Vagina (tissue), 2 donors: ENCODE measurements at regions not wholly inside any gene's neighbourhood (a gene's known extent, or its start where the extent isn't known, plus 50 kb on each side); places are given as distances from the start of the nearest gene placed in this dataset.
A peak's percentile ranks its signal among the peaks of the same experiment; 100 is the strongest.

Source experiments
- DNase-seq, 2 donors: peaks; one replicate each; pipeline ENCODE4 v3.0.0-alpha.2; 2017; ENCODE audit errors: extremely low spot score in 2 of 2
- H3K27ac ChIP-seq: fragments of 200-600 bp; sonication (generic); one replicate; pipeline ENCODE4 v1.5.1; 2019
- H3K27me3 ChIP-seq: fragments of 200-600 bp; sonication (generic); one replicate; pipeline ENCODE4 v1.5.1; 2019
- H3K36me3 ChIP-seq, 2 donors: fragments of 200-600 bp; sonication (generic); one replicate each; pipeline ENCODE4 v1.5.1; 2017 to 2019
- H3K4me1 ChIP-seq: fragments of 200-600 bp; sonication (generic); one replicate; pipeline ENCODE4 v1.5.1; 2019
- H3K4me3 ChIP-seq, 2 donors: fragments of 200-600 bp; sonication (generic); 1 replicate in 1 of 2; 2 replicates in 1 of 2; pipeline ENCODE4 v1.5.1; 2016 to 2019
- H3K9me3 ChIP-seq: fragments of 200-600 bp; sonication (generic); one replicate; pipeline ENCODE4 v1.5.1; 2019
- CTCF ChIP-seq, 3 experiments: fragments of 450-650 bp in 2 of 3; fragments of 200-600 bp in 1 of 3; sonication (generic) in 1 of 3; IDR thresholded peaks; one replicate each; pipeline ENCODE4 v1.5.1; 2017 to 2019; ENCODE audit warnings: antibody characterized with exemption in 3 of 3, mild to moderate bottlenecking in 2 of 3, moderate library complexity in 2 of 3
- POLR2A ChIP-seq, 2 donors: fragments of 450-650 bp; IDR thresholded peaks; one replicate each; pipeline ENCODE4 v1.6.1; 2017; ENCODE audit warnings: antibody characterized with exemption in 2 of 2, mild to moderate bottlenecking in 2 of 2, moderate library complexity in 2 of 2
- POLR2AphosphoS5 ChIP-seq, 2 donors: sonication (generic); formaldehyde crosslinking; IDR thresholded peaks; one replicate each; pipeline ENCODE4 v1.9.0; 2017; ENCODE audit warnings: antibody characterized with exemption in 2 of 2, mild to moderate bottlenecking in 2 of 2, low read depth in 1 of 2; ENCODE audit not compliant: insufficient read depth in 1 of 2
- intact Hi-C: fragments of 100-400 bp; cut with DNase I; formaldehyde crosslinking; loops from one replicate; pipeline ENCODE4 v1.15.1; 2023

GRCh38 chr12:58434726-58435125, 485.6 kb downstream of the LRIG3 start:
- no peaks in the 10 kb centered on the region for H3K36me3 ChIP-seq
- no peak overlapping the region for H3K4me3 ChIP-seq
- H3K4me1 ChIP-seq: no peaks in the 10 kb centered on the region
- H3K27me3 ChIP-seq: no peaks in the 10 kb centered on the region
- intact Hi-C loops: no loop called here
- no peak for TF ChIP-seq POLR2AphosphoS5 (IDR thresholded peaks at IDR 0.05; ENCODE audit: insufficient read depth in 1 of 2, low read depth in 1 of 2)
- no peak for TF ChIP-seq POLR2A (IDR thresholded peaks at IDR 0.05)
- TF ChIP-seq CTCF (IDR thresholded peaks at IDR 0.05): no peak
- DNase-seq: no peak
- H3K27ac ChIP-seq: no peak overlapping the region
- H3K9me3 ChIP-seq: no peaks in the 10 kb centered on the region

GRCh38 chr12:58435647-58436046, 484.7 kb downstream of the LRIG3 start:
- Histone ChIP-seq H3K27me3 (no peaks in the 10 kb centered on the region), H3K9me3 (no peaks in the 10 kb centered on the region), H3K4me1 (no peaks in the 10 kb centered on the region), H3K27ac (no peak overlapping the region), H3K4me3 (no peak overlapping the region), H3K36me3 (no peaks in the 10 kb centered on the region)
- intact Hi-C loops: no loop called here
- DNase-seq: no peak
- TF ChIP-seq POLR2A (IDR thresholded peaks at IDR 0.05) (no peak), CTCF (IDR thresholded peaks at IDR 0.05) (no peak), POLR2AphosphoS5 (IDR thresholded peaks at IDR 0.05; ENCODE audit: insufficient read depth in 1 of 2, low read depth in 1 of 2) (no peak)

- intact Hi-C loops: no loop called here
Measured at GRCh38 chr12:58441483-58441882, 478.8 kb downstream of the LRIG3 start.

DNA sequence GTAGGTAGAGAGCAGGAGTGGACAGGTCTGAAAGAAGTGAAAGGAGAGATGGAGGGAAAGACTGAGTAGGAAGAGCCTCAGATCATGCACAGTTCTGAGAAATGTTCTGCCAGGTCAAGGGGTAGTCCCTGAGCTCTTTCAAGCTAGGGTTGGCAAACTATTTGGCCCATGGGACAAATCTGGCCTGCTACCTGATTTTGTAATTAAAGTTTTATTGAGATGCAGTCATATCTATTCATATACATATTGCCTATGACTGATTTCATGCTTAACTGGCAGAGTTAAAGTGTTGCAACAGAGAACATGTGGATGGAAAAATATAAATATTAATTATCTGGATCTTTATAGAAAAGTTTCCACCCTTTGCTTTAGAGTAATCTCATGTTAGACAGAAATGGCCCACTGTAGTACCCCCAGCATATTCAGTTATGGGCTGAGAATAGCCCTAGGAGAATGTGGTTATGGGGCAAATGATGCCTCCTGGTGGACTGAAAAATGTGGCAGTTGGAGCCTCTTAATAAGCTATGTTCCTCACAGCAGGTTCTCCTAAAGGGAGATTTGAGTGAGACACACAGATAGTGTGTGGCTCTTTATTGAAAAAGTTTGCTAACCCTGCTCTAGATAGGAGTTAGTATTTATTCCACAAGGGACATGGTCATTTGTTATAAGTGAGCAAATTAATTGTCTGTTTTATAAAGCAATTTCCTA, 476.9 kb downstream of the LRIG3 start:
- intact Hi-C loops: no loop called here

More at GRCh38 chr12:58441483-58441882, 478.8 kb downstream of the LRIG3 start:
- Histone ChIP-seq H3K36me3 (no peaks in the 10 kb centered on the region), H3K27ac (no peak overlapping the region), H3K4me1 (peaks cover 11% of the 10 kb centered on the region), H3K27me3 (no peaks in the 10 kb centered on the region), H3K4me3 (no peak overlapping the region), H3K9me3 (no peaks in the 10 kb centered on the region)
- TF ChIP-seq CTCF (IDR thresholded peaks at IDR 0.05): no peak
- TF ChIP-seq POLR2AphosphoS5 (IDR thresholded peaks at IDR 0.05; ENCODE audit: insufficient read depth in 1 of 2, low read depth in 1 of 2): no peak
- no peak for TF ChIP-seq POLR2A (IDR thresholded peaks at IDR 0.05)
- no peak for DNase-seq

More for the DNA sequence above, 476.9 kb downstream of the LRIG3 start:
- DNase-seq: no peak
- Histone ChIP-seq H3K9me3 (no peaks in the 10 kb centered on the region), H3K4me1 (peaks cover 12% of the 10 kb centered on the region), H3K4me3 (no peak overlapping the region), H3K27ac (no peak overlapping the region), H3K36me3 (no peaks in the 10 kb centered on the region), H3K27me3 (no peaks in the 10 kb centered on the region)
- TF ChIP-seq POLR2A (IDR thresholded peaks at IDR 0.05) (no peak), CTCF (IDR thresholded peaks at IDR 0.05) (peak in 2 of 3 experiments; percentile 14 to 16), POLR2AphosphoS5 (IDR thresholded peaks at IDR 0.05; ENCODE audit: insufficient read depth in 1 of 2, low read depth in 1 of 2) (no peak)
